ENCODE measurements at regions not wholly inside any gene's neighbourhood (a gene's known extent, or its start where the extent isn't known, plus 50 kb on each side); places are given as distances from the start of the nearest gene placed in this dataset.

DNA sequence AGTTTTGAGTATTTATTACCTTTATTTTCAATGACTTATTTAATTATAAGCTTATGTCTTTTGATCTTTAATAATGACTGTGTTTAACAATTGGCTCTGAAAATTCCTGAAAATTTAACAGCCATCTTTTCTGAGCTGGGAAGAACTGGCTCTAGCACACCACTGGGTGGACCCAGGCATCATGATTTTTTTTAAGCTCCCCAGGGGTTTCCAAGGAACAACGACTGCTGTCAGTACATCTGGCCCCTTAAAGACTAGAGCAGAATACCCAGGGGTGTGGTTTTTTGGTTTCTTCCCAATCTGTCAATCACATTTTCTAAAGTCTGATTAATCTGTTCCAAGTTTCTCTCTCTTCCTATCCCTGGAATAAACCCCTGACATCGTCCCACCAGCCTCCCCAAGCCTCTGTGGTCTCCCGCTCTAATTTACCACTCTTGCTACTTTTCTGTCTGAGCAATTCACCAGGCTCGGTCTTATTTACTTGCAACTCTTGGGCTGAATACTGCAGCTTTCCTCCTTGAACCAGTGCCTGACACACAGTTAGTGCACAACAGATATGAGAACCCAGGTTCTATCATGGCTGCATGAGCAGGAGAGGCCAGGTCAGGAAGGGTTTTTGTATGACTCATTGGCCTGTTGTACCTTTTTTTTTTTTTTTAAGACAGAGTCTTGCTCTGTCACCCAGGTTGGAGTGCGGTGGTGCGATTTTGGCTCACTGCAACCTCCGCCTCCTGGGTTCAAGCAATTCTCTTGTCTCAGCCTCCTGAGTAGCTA, 321.9 kb downstream of the ZSWIM6 start:
- DNase-seq, result no peak

GRCh38 chr5:61654876-61655275, 322.8 kb downstream of the ZSWIM6 start:
- DNase-seq, result no peak

DNA sequence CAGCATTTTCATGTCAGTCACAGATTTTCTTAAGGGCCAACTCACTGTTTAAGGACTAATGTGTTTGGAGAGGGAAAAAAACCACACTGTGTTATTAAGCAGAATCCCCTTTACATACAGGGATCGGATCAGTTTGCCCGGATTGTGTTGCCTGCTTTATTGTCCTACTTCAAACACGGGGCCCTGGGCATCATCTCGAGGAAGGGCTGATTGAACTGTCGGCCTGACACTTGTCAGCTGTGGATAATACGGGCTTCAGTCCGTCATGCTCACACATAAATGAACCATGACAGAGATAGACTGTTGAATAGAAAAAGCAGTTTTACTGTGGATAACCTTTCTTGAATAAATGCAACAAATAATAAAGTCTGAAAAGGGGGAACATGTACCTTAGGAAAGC, 325.0 kb downstream of the ZSWIM6 start:
- DNase-seq, result no peak

- no peak for DNase-seq
These were observed 325.6 kb downstream of the ZSWIM6 start for GRCh38 chr5:61657686-61658085.

DNA sequence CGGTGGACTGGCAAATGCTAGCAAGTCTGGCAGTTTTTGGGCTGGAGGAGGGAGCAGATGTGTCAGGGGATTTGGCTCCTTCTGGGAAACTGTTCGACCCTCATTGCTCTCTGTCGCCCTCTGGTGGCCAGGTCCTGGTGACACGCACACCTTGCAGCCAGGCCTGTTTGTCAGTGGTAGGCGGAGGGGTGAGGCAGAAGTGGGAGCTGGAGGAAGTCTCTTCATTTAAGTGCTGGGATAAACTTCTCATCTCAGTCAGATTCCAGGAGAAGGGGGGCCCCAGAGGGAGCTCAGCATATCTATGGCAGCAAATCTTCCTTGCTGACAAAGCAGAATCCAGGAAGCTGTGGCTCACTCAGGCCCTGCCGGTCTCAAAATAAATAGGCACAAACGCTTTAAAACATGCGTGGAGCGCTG, 326.5 kb downstream of the ZSWIM6 start:
- DNase-seq, result peak; percentile 68

DNA sequence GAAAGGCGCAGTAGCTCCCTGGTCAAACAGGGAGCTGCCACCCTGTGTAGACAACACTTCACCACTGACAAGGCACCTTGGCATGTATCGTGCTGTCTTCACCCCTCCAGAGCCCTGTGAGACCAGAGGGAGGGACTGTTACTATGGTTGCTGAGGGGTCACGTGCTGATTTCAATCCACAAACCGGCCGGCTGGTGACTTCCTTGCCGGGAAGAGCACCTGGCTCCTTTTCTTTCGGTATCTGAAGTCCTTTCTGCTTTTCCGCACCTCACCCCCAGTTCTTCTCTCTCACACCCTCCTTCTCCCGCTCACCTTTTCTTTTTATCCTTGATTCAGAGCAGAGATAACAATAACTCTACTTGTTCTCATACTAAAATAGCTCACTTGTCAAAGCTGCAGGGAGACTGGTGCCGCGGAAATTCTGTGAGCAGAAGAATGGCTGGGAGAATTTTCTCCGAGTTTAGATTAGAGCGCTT, 327.2 kb downstream of the ZSWIM6 start:
- no peak for DNase-seq

- no peak for DNase-seq
These were observed 330.6 kb downstream of the ZSWIM6 start for GRCh38 chr5:61662670-61663069.

GRCh38 chr5:61666064-61666621, 334.1 kb downstream of the ZSWIM6 start:
- no peak for DNase-seq

- DNase-seq, result no peak
These were observed 335.6 kb downstream of the ZSWIM6 start for GRCh38 chr5:61667525-61668218.

DNA sequence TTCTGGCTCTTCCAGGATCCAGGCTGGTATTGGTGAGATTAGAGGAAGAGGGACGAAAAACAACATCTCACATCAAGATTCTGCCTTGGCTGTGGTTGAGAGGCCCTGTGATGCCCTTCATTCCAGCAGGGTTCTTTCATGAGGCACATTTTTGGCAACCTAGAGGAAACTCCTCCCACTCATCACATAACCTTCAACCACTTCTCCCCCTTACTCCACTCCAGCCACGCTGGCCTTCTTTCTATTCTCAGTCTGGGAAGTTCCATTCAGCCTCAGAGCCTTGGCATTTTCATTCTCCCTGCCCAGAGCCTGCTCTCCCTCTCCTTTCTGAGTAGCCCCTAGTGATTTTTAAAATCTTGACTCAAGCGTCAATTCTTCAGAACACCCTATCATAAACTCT, 337.5 kb downstream of the ZSWIM6 start:
- no peak for DNase-seq

DNA sequence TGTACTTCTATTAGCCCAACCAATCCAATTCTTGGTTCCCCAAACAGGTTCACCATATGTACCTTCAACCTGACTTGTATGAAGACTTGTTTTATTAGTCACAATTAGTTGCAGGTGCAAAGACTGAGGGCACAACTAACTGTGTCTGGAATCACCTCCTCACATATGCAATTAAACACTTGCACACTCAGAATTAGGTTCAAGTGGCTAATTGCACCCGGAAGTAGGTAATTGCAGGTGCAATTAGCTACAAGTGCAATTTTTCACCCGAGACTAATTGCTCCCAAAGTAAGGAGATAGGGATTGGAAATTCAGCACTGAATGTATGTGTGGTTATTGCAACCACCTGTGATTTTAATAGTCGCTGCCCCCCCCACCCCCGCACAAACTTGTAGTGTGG, 338.9 kb downstream of the ZSWIM6 start:
- no peak for DNase-seq

GRCh38 chr5:61673007-61673735, 341.1 kb downstream of the ZSWIM6 start:
- no peak for DNase-seq

DNA sequence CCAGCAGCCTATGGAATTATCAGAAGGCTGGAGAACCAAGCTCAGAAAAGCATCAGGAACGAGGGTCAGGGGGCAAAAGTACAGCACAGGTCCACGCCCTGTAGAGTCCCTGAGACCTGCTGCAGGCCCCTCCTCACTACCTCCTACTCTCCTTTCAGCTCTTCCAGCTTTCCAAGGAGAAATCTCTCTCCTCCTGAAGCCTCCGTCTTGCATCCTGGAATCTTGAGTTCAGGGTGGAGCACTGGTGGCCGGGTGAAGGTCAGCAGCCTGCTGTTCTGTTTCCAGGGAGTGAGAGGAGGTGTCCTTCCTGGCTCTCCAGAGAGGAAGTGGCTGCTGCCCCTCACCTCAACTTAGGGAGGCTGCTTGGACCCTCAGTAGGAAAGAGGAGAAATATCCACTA, 342.3 kb downstream of the ZSWIM6 start:
- no peak for DNase-seq

GRCh38 chr5:61675015-61675692, 343.1 kb downstream of the ZSWIM6 start:
- DNase-seq, result no peak

DNA sequence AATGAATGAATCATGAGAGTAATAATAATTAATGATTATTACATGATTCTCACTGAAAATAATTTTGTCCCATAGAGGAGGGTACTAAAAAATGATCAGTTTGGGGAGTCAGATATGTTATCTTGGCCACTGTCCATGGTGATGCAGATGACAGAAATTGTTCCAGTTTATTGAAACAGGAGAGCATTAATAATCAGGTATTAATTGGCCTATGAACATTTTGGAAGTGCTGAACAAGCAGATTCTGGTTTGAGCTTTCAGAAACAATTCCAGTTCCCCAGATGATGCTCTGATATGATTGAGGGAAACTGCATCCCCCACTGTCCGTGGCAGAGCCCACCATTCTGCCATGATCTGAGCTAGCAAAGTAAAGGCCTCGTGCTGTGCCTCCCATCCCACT, 345.2 kb downstream of the ZSWIM6 start:
- DNase-seq, result no peak

DNA sequence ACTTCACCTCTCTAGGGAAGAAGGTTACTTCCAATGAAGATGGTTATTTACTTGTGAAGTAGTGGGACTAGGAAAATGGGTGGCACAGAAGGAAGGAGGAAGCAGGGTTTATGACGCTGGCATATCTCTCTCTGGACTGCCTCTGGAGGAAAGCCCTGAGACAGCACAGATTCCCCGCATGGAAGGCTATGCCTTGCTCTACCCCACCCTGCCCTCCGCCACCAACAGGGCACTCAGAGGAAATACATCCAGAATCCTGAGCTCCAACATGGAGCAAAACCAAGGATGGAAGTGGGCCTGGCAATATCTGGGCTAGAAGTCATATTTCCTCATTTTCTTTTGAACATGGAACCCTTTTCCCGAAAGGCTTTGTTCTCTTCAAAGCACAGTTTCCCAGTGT, 346.9 kb downstream of the ZSWIM6 start:
- no peak for DNase-seq

DNA sequence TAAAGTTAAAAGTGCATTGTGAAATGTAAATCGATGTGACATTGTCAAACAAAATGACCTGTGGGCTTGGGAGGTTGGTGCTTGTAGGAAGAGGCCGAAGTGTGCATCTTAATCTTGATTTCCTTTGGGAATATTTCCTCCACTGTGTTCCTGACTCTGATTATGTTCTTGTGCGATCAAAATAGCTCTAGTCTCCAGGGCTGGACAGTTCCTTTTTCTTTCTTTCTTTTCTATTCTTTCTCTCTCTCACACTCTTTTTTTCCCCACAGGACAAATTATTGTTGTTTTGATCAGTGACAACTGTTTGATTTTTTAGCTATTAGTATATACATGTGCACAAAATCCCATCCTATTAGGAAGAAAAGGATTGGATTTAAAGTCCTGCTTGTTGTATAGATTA, 347.5 kb downstream of the ZSWIM6 start:
- no peak for DNase-seq

- no peak for DNase-seq
These were observed 348.2 kb downstream of the ZSWIM6 start for GRCh38 chr5:61680247-61680646.

DNA sequence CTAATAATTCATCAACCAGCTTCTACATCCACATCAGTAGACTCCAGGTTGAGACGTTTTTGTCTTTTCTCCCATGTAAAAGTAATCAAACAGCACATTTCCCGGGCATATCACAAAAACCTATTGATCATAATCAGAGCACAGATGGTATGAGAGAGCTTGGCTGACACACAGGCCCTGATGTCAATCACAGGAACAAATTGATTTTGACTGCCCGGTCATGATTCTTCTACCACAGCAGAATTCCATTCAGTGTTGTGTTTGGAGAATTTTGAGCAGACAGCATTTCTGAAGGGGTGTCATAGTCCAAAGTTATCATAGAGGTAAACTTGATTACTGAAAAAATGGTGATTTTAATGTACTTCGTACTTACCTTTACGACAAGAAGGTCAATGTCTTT, 351.1 kb downstream of the ZSWIM6 start:
- DNase-seq, result no peak

- DNase-seq, result no peak
These were observed 351.9 kb downstream of the ZSWIM6 start for GRCh38 chr5:61683926-61684325.

DNA sequence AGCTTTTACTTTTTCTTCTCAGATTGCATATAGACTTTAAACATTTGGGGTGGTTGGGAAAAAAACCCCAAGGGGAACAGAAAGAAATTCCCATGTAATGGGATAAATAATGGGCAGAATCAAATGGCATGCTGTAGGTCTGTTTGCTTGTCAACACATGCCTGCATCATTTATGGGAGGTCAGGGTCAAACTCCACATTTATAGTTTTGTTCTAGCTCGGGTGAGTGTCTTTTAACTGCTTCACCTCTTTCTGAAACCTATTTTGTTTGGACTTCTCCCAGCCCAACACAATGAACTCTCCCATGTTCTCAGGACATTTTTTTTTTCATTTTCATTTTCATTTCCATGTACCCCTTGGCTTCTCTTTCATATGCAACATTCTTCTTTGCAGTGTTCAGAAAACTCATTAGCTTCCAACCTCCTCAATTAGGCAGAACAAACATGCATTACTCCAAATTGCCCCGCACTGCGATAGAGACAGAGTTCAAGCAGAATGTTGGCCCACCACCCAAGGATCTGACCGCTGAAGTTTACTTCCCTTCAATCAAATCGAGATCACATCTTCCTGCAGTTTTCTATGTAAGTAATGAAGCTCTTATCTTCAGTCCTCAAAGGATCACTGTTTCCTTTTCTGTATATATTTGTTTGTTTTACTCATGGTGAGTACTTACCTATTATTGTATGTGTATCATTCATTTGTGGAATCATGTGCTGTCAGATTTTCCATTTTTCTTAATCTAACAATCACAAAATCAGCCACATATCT, 354.6 kb downstream of the ZSWIM6 start:
- no peak for DNase-seq

- no peak for DNase-seq
These were observed 355.3 kb downstream of the ZSWIM6 start for GRCh38 chr5:61687371-61687770.
